HUES48 (cell line): ENCODE measurements at regions not wholly inside any gene's neighbourhood (a gene's known extent, or its start where the extent isn't known, plus 50 kb on each side); places are given as distances from the start of the nearest gene placed in this dataset.
"Not testable (repeated sequence)": the region's sequence is repeated elsewhere in the genome, so short reads cannot be mapped to it uniquely, and the experiment has no call there.

ENCODE experiments used
- H3K27ac ChIP-seq: one replicate; pipeline ENCODE4 v1.7.0; 2013; ENCODE audit warnings: low read depth, low read length, inconsistent platforms
- H3K27me3 ChIP-seq: 2 replicates; pipeline ENCODE4 v1.6.1; 2013; ENCODE audit warnings: mild to moderate bottlenecking, low read length; ENCODE audit not compliant: control insufficient read depth, insufficient read depth
- H3K36me3 ChIP-seq: 2 replicates; pipeline ENCODE4 v1.6.1; 2013; ENCODE audit warnings: low read length; ENCODE audit not compliant: control insufficient read depth, insufficient read depth
- H3K4me1 ChIP-seq: 2 replicates; pipeline ENCODE4 v1.6.1; 2013; ENCODE audit warnings: mild to moderate bottlenecking, low read length; ENCODE audit not compliant: control insufficient read depth, insufficient read depth
- H3K4me3 ChIP-seq: 2 replicates; pipeline ENCODE4 v1.5.1; 2013; ENCODE audit warnings: mild to moderate bottlenecking, low read depth, low read length
- H3K9ac ChIP-seq: 2 replicates; pipeline ENCODE4 v1.6.1; 2013; ENCODE audit warnings: mild to moderate bottlenecking, low read depth, low read length, moderate library complexity
- H3K9me3 ChIP-seq: 2 replicates; pipeline ENCODE4 v1.6.1; 2013; ENCODE audit warnings: low read length; ENCODE audit not compliant: control insufficient read depth, insufficient read depth

GRCh38 chr12:4143896-4144295 lies 129.7 kb upstream of the CCND2 start:
- Histone ChIP-seq H3K27me3 (peaks cover 6% of the 10 kb centered on the region), H3K9me3 (no peaks in the 10 kb centered on the region), H3K36me3 (no peaks in the 10 kb centered on the region), H3K9ac (no peak overlapping the region), H3K4me3 (no peak overlapping the region), H3K27ac (no peak overlapping the region), H3K4me1 (peaks cover 24% of the 10 kb centered on the region)

GRCh38 chr12:4141348-4142270 lies 132.0 kb upstream of the CCND2 start:
- peaks cover 20% of the 10 kb centered on the region for H3K4me1 ChIP-seq
- H3K27ac ChIP-seq, result no peak overlapping the region
- H3K9me3 ChIP-seq, result no peaks in the 10 kb centered on the region
- H3K27me3 ChIP-seq, result peaks cover 6% of the 10 kb centered on the region
- no peak overlapping the region for H3K9ac ChIP-seq
- H3K36me3 ChIP-seq, result no peaks in the 10 kb centered on the region
- no peak overlapping the region for H3K4me3 ChIP-seq

- Histone ChIP-seq H3K27ac (no peak overlapping the region), H3K9me3 (no peaks in the 10 kb centered on the region), H3K4me3 (no peak overlapping the region), H3K36me3 (no peaks in the 10 kb centered on the region), H3K4me1 (peaks cover 24% of the 10 kb centered on the region), H3K9ac (no peak overlapping the region), H3K27me3 (peaks cover 4% of the 10 kb centered on the region)
Measured at GRCh38 chr12:4140581-4141301, 132.8 kb upstream of the CCND2 start.

- H3K27ac ChIP-seq, result no peak overlapping the region
- no peaks in the 10 kb centered on the region for H3K36me3 ChIP-seq
- no peak overlapping the region for H3K4me3 ChIP-seq
- H3K9me3 ChIP-seq, result no peaks in the 10 kb centered on the region
- no peak overlapping the region for H3K9ac ChIP-seq
- H3K4me1 ChIP-seq, result peaks cover 35% of the 10 kb centered on the region
- H3K27me3 ChIP-seq, result no peaks in the 10 kb centered on the region
Measured at GRCh38 chr12:4139191-4139590, 134.4 kb upstream of the CCND2 start.

- H3K27ac ChIP-seq, H3K9me3 ChIP-seq, H3K27me3 ChIP-seq, H3K36me3 ChIP-seq, H3K4me3 ChIP-seq, H3K9ac ChIP-seq: not testable (repeated sequence)
- H3K4me1 ChIP-seq, result peaks cover 42% of the 10 kb centered on the region
Measured at GRCh38 chr12:4138532-4138931, 135.0 kb upstream of the CCND2 start.

- no peak overlapping the region for H3K27ac ChIP-seq
- no peak overlapping the region for H3K9ac ChIP-seq
- H3K27me3 ChIP-seq, result no peaks in the 10 kb centered on the region
- H3K4me1 ChIP-seq, result peaks cover 46% of the 10 kb centered on the region
- H3K36me3 ChIP-seq, result no peaks in the 10 kb centered on the region
- H3K9me3 ChIP-seq, result no peaks in the 10 kb centered on the region
- H3K4me3 ChIP-seq, result no peak overlapping the region
Measured at GRCh38 chr12:4138051-4138450, 135.5 kb upstream of the CCND2 start.

- Histone ChIP-seq H3K4me1 (peaks cover 50% of the 10 kb centered on the region), H3K9me3 (no peaks in the 10 kb centered on the region), H3K27me3 (no peaks in the 10 kb centered on the region), H3K4me3 (no peak overlapping the region), H3K27ac (no peak overlapping the region), H3K9ac (no peak overlapping the region), H3K36me3 (no peaks in the 10 kb centered on the region)
Measured at GRCh38 chr12:4137441-4137840, 136.1 kb upstream of the CCND2 start.

GRCh38 chr12:4137015-4137414 lies 136.5 kb upstream of the CCND2 start:
- peaks cover 50% of the 10 kb centered on the region for H3K4me1 ChIP-seq
- no peak overlapping the region for H3K27ac ChIP-seq
- no peak overlapping the region for H3K9ac ChIP-seq
- H3K27me3 ChIP-seq, result no peaks in the 10 kb centered on the region
- H3K9me3 ChIP-seq, result no peaks in the 10 kb centered on the region
- no peaks in the 10 kb centered on the region for H3K36me3 ChIP-seq
- no peak overlapping the region for H3K4me3 ChIP-seq

GRCh38 chr12:4135919-4136605 lies 137.5 kb upstream of the CCND2 start:
- H3K9ac ChIP-seq, result no peak overlapping the region
- H3K36me3 ChIP-seq, result no peaks in the 10 kb centered on the region
- H3K27ac ChIP-seq, result no peak overlapping the region
- no peak overlapping the region for H3K4me3 ChIP-seq
- no peaks in the 10 kb centered on the region for H3K27me3 ChIP-seq
- H3K9me3 ChIP-seq, result no peaks in the 10 kb centered on the region
- peaks cover 47% of the 10 kb centered on the region for H3K4me1 ChIP-seq

- H3K36me3 ChIP-seq, result no peaks in the 10 kb centered on the region
- H3K4me1 ChIP-seq, result peaks cover 40% of the 10 kb centered on the region
- H3K27ac ChIP-seq, result peak overlapping the region; percentile 76
- H3K9ac ChIP-seq, result peak overlapping the region; percentile 31
- H3K9me3 ChIP-seq, result no peaks in the 10 kb centered on the region
- H3K4me3 ChIP-seq, result peak overlapping the region; percentile 42
- H3K27me3 ChIP-seq, result no peaks in the 10 kb centered on the region
Measured at GRCh38 chr12:4134448-4135263, 138.9 kb upstream of the CCND2 start.
